ENCODE measurements at regions not wholly inside any gene's neighbourhood (a gene's known extent, or its start where the extent isn't known, plus 50 kb on each side); places are given as distances from the start of the nearest gene placed in this dataset.

DNA sequence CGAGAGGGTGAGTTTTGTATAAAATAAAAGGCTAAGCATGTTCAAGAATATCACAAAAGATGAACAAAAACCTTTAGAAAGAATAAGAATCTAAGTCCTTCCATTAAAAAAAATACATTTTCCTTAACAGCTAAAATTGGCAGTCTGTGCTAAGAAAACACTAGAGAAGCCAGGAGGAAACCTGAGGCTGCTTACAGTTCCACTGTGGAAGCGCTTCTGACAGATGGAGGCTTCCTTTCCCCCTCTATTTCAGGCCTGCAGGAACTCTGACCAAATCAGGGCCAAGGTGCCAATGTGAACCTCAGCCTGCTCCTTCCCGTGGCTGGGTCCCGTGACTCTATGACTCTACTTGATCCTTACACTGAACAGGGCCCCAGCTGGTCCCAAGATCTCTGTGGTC lies 108.1 kb upstream of the ARHGAP28 start:
- H3K9me3 ChIP-seq (ENCODE audit: low read length): no peaks in the 10 kb centered on the region

DNA sequence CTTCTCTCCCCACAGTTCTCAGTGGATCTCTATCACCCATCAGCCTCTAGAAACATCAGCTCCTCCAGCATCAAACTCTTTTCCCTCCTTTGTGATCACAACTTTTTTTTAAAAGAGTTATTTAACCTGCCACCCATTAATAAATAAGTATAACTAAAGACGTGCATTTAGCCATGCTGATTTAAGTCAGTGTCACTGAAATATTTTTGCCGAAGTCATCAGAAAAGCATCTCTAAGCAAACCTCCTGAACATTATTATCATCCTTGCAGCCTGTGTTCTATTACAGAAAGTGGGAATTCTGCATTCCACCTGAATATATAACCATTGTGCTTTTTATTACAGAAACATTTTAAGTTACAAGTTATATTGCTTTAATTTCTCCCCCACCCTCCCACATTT lies 106.2 kb upstream of the ARHGAP28 start:
- H3K4me1 ChIP-seq (ENCODE audit: insufficient read depth, low read length, severe bottlenecking): no peaks in the 10 kb centered on the region
- H2AFZ ChIP-seq (ENCODE audit: low read length): no peak overlapping the region
- no peaks in the 10 kb centered on the region for H3K36me3 ChIP-seq (ENCODE audit: insufficient read depth, low read length)

More for the DNA sequence above, 108.1 kb upstream of the ARHGAP28 start:
- H3K27me3 ChIP-seq (ENCODE audit: insufficient read depth, low read length): no peaks in the 10 kb centered on the region
- no peaks in the 10 kb centered on the region for H3K36me3 ChIP-seq (ENCODE audit: insufficient read depth, low read length)
- TF ChIP-seq, protein P1, sequence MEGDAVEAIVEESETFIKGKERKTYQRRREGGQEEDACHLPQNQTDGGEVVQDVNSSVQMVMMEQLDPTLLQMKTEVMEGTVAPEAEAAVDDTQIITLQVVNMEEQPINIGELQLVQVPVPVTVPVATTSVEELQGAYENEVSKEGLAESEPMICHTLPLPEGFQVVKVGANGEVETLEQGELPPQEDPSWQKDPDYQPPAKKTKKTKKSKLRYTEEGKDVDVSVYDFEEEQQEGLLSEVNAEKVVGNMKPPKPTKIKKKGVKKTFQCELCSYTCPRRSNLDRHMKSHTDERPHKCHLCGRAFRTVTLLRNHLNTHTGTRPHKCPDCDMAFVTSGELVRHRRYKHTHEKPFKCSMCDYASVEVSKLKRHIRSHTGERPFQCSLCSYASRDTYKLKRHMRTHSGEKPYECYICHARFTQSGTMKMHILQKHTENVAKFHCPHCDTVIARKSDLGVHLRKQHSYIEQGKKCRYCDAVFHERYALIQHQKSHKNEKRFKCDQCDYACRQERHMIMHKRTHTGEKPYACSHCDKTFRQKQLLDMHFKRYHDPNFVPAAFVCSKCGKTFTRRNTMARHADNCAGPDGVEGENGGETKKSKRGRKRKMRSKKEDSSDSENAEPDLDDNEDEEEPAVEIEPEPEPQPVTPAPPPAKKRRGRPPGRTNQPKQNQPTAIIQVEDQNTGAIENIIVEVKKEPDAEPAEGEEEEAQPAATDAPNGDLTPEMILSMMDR (IDR thresholded peaks at IDR 0.05; ENCODE audit: low read length): no peak
- no peak for TF ChIP-seq EZH2 (IDR thresholded peaks at IDR 0.05; ENCODE audit: borderline replicate concordance, low read length)
- no peaks in the 10 kb centered on the region for H3K79me2 ChIP-seq (ENCODE audit: insufficient read depth, low read length)
- no peak overlapping the region for H3K27ac ChIP-seq (ENCODE audit: low read depth, low read length, poor library complexity, severe bottlenecking)
- no peak overlapping the region for H2AFZ ChIP-seq (ENCODE audit: low read length)
- no peaks in the 10 kb centered on the region for H3F3A ChIP-seq (ENCODE audit: insufficient read depth, low read length)
- no peak overlapping the region for H3K4me3 ChIP-seq (ENCODE audit: low read depth, low read length, poor library complexity, severe bottlenecking)
- H3K4me2 ChIP-seq (ENCODE audit: low read length): no peak overlapping the region
- H4K20me1 ChIP-seq (ENCODE audit: insufficient read depth, low read length): no peaks in the 10 kb centered on the region
- H3K9ac ChIP-seq (ENCODE audit: low read length): no peak overlapping the region
- H3K9me2 ChIP-seq (ENCODE audit: low read depth, low read length): no peaks in the 10 kb centered on the region
- no peaks in the 10 kb centered on the region for H3K4me1 ChIP-seq (ENCODE audit: insufficient read depth, low read length, severe bottlenecking)

DNA sequence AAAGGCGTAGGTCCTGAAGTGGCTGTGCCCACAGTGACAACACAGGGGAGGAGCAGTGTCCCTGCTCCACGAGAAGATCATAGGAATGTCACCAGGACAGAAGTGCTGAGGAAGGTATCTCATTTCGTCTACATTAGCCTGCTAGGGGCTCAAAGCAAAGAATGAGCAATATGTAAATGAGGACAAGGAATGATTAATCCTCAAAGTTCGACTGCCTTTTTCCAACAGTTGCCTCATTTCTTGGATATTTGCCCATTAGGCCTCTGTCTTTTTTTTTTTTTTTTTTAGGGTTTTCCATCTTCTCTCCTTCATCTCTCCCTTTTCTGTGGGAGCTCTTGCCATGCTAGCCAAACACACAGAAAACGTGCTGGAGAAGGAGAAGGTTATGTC lies 105.2 kb upstream of the ARHGAP28 start:
- H3K36me3 ChIP-seq (ENCODE audit: insufficient read depth, low read length): no peaks in the 10 kb centered on the region
- no peak overlapping the region for H3K9ac ChIP-seq (ENCODE audit: low read length)
- H3K4me3 ChIP-seq (ENCODE audit: low read depth, low read length, poor library complexity, severe bottlenecking): no peak overlapping the region
- H3K4me1 ChIP-seq (ENCODE audit: insufficient read depth, low read length, severe bottlenecking): no peaks in the 10 kb centered on the region
- H2AFZ ChIP-seq (ENCODE audit: low read length): no peak overlapping the region
- H3K4me2 ChIP-seq (ENCODE audit: low read length): no peak overlapping the region
- no peaks in the 10 kb centered on the region for H3F3A ChIP-seq (ENCODE audit: insufficient read depth, low read length)
- no peaks in the 10 kb centered on the region for H3K27me3 ChIP-seq (ENCODE audit: insufficient read depth, low read length)
- no peaks in the 10 kb centered on the region for H3K9me2 ChIP-seq (ENCODE audit: low read depth, low read length)
- TF ChIP-seq, protein P1 (IDR thresholded peaks at IDR 0.05; ENCODE audit: low read length): no peak
- no peaks in the 10 kb centered on the region for H3K79me2 ChIP-seq (ENCODE audit: insufficient read depth, low read length)
- no peak overlapping the region for H3K27ac ChIP-seq (ENCODE audit: low read depth, low read length, poor library complexity, severe bottlenecking)
- no peaks in the 10 kb centered on the region for H4K20me1 ChIP-seq (ENCODE audit: insufficient read depth, low read length)
- no peaks in the 10 kb centered on the region for H3K9me3 ChIP-seq (ENCODE audit: low read length)

More for the DNA sequence above, 106.2 kb upstream of the ARHGAP28 start:
- no peaks in the 10 kb centered on the region for H3K27me3 ChIP-seq (ENCODE audit: insufficient read depth, low read length)
- no peak overlapping the region for H3K4me3 ChIP-seq (ENCODE audit: low read depth, low read length, poor library complexity, severe bottlenecking)
- no peak overlapping the region for H3K4me2 ChIP-seq (ENCODE audit: low read length)
- no peaks in the 10 kb centered on the region for H4K20me1 ChIP-seq (ENCODE audit: insufficient read depth, low read length)
- no peaks in the 10 kb centered on the region for H3K79me2 ChIP-seq (ENCODE audit: insufficient read depth, low read length)
- TF ChIP-seq, protein P1 (IDR thresholded peaks at IDR 0.05; ENCODE audit: low read length): no peak
- no peak for TF ChIP-seq EZH2 (IDR thresholded peaks at IDR 0.05; ENCODE audit: borderline replicate concordance, low read length)
- no peaks in the 10 kb centered on the region for H3F3A ChIP-seq (ENCODE audit: insufficient read depth, low read length)
- no peaks in the 10 kb centered on the region for H3K9me2 ChIP-seq (ENCODE audit: low read depth, low read length)
- no peak overlapping the region for H3K9ac ChIP-seq (ENCODE audit: low read length)
- H3K9me3 ChIP-seq (ENCODE audit: low read length): no peaks in the 10 kb centered on the region
- no peak overlapping the region for H3K27ac ChIP-seq (ENCODE audit: low read depth, low read length, poor library complexity, severe bottlenecking)

Measured in OCI-LY1 (cell line).